PFSK-1 (cell line): ENCODE measurements at regions not wholly inside any gene's neighbourhood (a gene's known extent, or its start where the extent isn't known, plus 50 kb on each side); places are given as distances from the start of the nearest gene placed in this dataset.

Experiments used
- FOXP2 ChIP-seq: optimal IDR thresholded peaks from 2 replicates; pipeline ENCODE3; 2011; ENCODE audit warnings: borderline replicate concordance, control low read depth, inconsistent platforms; ENCODE audit not compliant: insufficient read depth; ENCODE audit errors: extremely low read length, extremely low read depth
- POLR2AphosphoS5 ChIP-seq: IDR thresholded peaks from 2 replicates; pipeline ENCODE4 v1.6.1; 2012; ENCODE audit warnings: low read depth, mild to moderate bottlenecking, control low read depth, low read length, moderate library complexity
- REST ChIP-seq, 2 experiments: IDR thresholded peaks; 2 replicates each; pipeline versions ENCODE4 v1.6.1 to v1.8.0; 2011 to 2012; ENCODE audit warnings: low read depth in 2 of 2, low read length in 2 of 2, control low read depth in 1 of 2, inconsistent platforms in 1 of 2, mild to moderate bottlenecking in 1 of 2, moderate library complexity in 1 of 2; ENCODE audit not compliant: insufficient read depth in 1 of 2
- SIN3A ChIP-seq: IDR thresholded peaks from 2 replicates; pipeline ENCODE4 v1.6.1; 2012; ENCODE audit warnings: mild to moderate bottlenecking, low read length, moderate library complexity, borderline replicate concordance; ENCODE audit not compliant: insufficient read depth
- TAF1 ChIP-seq: IDR thresholded peaks from 2 replicates; pipeline ENCODE4 v1.6.1; 2012; ENCODE audit warnings: low read length, control low read depth, borderline replicate concordance; ENCODE audit not compliant: insufficient read depth

GRCh38 chr2:128623776-128624761 is 305.4 kb upstream of the HS6ST1 start:
- no peak for TF ChIP-seq SIN3A

GRCh38 chr2:128624956-128625355 is 306.3 kb upstream of the HS6ST1 start:
- no peak for TF ChIP-seq TAF1
- no peak for TF ChIP-seq REST (IDR thresholded peaks at IDR 0.05; ENCODE audit: insufficient read depth in 1 of 2, low read depth in 2 of 2, low read length in 2 of 2)
- TF ChIP-seq SIN3A, result no peak
- TF ChIP-seq FOXP2, result no peak
- no peak for TF ChIP-seq POLR2AphosphoS5

GRCh38 chr2:128625421-128625820 is 306.8 kb upstream of the HS6ST1 start:
- no peak for TF ChIP-seq TAF1
- TF ChIP-seq POLR2AphosphoS5, result no peak
- TF ChIP-seq REST (IDR thresholded peaks at IDR 0.05; ENCODE audit: insufficient read depth in 1 of 2, low read depth in 2 of 2, low read length in 2 of 2), result no peak
- no peak for TF ChIP-seq SIN3A
- no peak for TF ChIP-seq FOXP2

GRCh38 chr2:128625963-128626759 is 307.5 kb upstream of the HS6ST1 start:
- TF ChIP-seq REST (IDR thresholded peaks at IDR 0.05; ENCODE audit: insufficient read depth in 1 of 2, low read depth in 2 of 2, low read length in 2 of 2) (no peak), SIN3A (no peak), POLR2AphosphoS5 (no peak), TAF1 (no peak), FOXP2 (no peak)

GRCh38 chr2:128626760-128627511 is 308.3 kb upstream of the HS6ST1 start:
- TF ChIP-seq REST (IDR thresholded peaks at IDR 0.05; ENCODE audit: insufficient read depth in 1 of 2, low read depth in 2 of 2, low read length in 2 of 2) (no peak), TAF1 (no peak), SIN3A (no peak), FOXP2 (no peak), POLR2AphosphoS5 (no peak)
